ENCODE measurements at regions not wholly inside any gene's neighbourhood (a gene's known extent, or its start where the extent isn't known, plus 50 kb on each side); places are given as distances from the start of the nearest gene placed in this dataset.

DNA sequence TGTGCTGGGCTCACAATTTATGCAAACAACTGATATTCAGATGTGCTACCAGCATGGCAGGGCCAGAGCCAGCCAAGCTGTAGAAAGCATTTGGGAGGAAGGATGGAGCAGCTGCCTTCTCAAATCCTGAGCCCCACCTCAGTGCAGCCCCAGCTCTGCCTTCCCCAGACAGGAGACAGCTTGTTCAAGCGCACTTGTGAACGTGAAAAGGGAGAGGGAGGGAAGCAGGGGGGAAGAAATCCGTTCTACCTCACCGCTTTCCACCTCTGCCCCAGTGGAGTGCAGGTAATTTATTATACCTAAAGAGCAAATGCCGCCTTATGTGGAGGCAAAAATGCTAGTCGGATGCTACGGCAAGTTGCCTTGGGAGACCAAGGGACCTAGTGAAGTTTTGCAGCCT is 66.0 kb upstream of the SLC14A2 start:
- intact Hi-C loops (cut with micrococcal nuclease): no loop called here
- no peak overlapping the region for H2AFZ ChIP-seq (ENCODE audit: low read depth, low read length)
- H3K4me2 ChIP-seq (ENCODE audit: insufficient read depth, low read length): no peak overlapping the region
- BruUV-seq (replicated peaks): no TSS peak
- no peak overlapping the region for H3K27ac ChIP-seq (ENCODE audit: insufficient read depth, low read depth, low read length)
- no peak for DNase-seq (ENCODE audit: low read depth, low spot score)
- no peak overlapping the region for H3K4me3 ChIP-seq (replicated peaks in 1 of 3; ENCODE audit: insufficient read depth in 1 of 3, low read depth in 1 of 3, low read length in 3 of 3)
- ChIA-PET CTCF (no interaction called here), POLR2A (no interaction called here)
- dilution Hi-C loops (cut with MboI; ENCODE audit: extremely low pct_ligation_motif_present, low sequenced_read_pairs): no loop called here
- H3K27me3 ChIP-seq (ENCODE audit: control insufficient read depth in 2 of 2, insufficient read depth in 2 of 2, low read length in 2 of 2): no peaks in the 10 kb centered on the region
- no peaks in the 10 kb centered on the region for H3K9me3 ChIP-seq (replicated peaks; ENCODE audit: control insufficient read depth, insufficient read depth, low read length)
- H3K9ac ChIP-seq (replicated peaks; ENCODE audit: extremely low read depth, insufficient read depth, low read length): no peak overlapping the region
- H3K4me1 ChIP-seq (ENCODE audit: control insufficient read depth, extremely low read depth, insufficient read depth, low read length): no peaks in the 10 kb centered on the region
- TF ChIP-seq, protein P1, sequence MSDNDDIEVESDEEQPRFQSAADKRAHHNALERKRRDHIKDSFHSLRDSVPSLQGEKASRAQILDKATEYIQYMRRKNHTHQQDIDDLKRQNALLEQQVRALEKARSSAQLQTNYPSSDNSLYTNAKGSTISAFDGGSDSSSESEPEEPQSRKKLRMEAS (IDR thresholded peaks at IDR 0.05; ENCODE audit: insufficient read depth, insufficient read length): no peak
- TF ChIP-seq POLR2A (IDR thresholded peaks at IDR 0.05; ENCODE audit: low read depth, low read length): no peak
- H3K79me2 ChIP-seq (ENCODE audit: control insufficient read depth, insufficient read depth, low read length): no peaks in the 10 kb centered on the region
- FAIRE-seq: no peak
- H3K9me1 ChIP-seq (replicated peaks; ENCODE audit: control insufficient read depth, extremely low read depth, insufficient read depth, low read length): no peaks in the 10 kb centered on the region
- H4K20me1 ChIP-seq (replicated peaks; ENCODE audit: control insufficient read depth, extremely low read depth, insufficient read depth, low read length): no peaks in the 10 kb centered on the region
- H3K36me3 ChIP-seq (ENCODE audit: control insufficient read depth in 2 of 2, extremely low read depth in 1 of 2, insufficient read depth in 2 of 2, low read length in 2 of 2): no peaks in the 10 kb centered on the region

DNA sequence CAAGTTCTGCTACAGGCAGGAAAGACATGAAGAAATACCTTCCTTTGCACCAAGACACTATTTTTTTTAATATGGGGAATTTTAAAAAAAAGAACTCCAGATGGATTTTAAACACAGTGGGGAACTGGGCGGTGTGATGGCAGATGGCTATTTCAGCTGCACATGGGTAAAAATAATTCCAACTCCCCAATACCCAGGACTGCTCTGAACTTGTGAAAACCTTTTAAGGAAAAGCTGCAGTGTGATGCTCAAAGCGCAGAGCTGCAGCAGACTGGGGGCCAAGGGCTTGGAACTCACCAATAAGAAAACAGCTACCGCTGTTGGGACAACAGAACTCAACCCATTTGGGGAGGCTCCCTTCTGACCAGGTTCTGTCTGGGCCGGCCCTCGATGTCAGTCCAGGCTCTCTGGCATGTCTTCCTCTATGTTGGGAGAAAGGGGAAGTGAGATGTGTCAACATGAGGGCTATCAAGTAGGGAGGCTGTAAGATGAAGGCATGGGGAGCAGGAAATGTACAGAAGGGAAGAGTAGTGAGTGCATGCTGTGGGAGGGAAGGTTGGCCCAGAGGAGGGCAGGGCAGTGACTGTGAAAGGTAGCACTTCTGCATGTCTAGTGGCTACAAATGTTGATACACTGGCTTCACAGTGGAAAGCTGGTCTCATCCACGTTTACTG is 64.0 kb upstream of the SLC14A2 start:
- H3K4me2 ChIP-seq (ENCODE audit: insufficient read depth, low read length): no peak overlapping the region
- no peaks in the 10 kb centered on the region for H3K27me3 ChIP-seq (ENCODE audit: control insufficient read depth in 2 of 2, insufficient read depth in 2 of 2, low read length in 2 of 2)
- no peak overlapping the region for H3K4me3 ChIP-seq (replicated peaks in 1 of 3; ENCODE audit: insufficient read depth in 1 of 3, low read depth in 1 of 3, low read length in 3 of 3)
- dilution Hi-C loops (cut with MboI; ENCODE audit: extremely low pct_ligation_motif_present, low sequenced_read_pairs): no loop called here
- ChIA-PET POLR2A (no interaction called here), CTCF (no interaction called here)
- BruUV-seq (replicated peaks): no TSS peak
- intact Hi-C loops (cut with micrococcal nuclease): no loop called here
- H4K20me1 ChIP-seq (replicated peaks; ENCODE audit: control insufficient read depth, extremely low read depth, insufficient read depth, low read length): no peaks in the 10 kb centered on the region
- H3K36me3 ChIP-seq (ENCODE audit: control insufficient read depth in 2 of 2, extremely low read depth in 1 of 2, insufficient read depth in 2 of 2, low read length in 2 of 2): no peaks in the 10 kb centered on the region
- no peak overlapping the region for H2AFZ ChIP-seq (ENCODE audit: low read depth, low read length)
- no peaks in the 10 kb centered on the region for H3K79me2 ChIP-seq (ENCODE audit: control insufficient read depth, insufficient read depth, low read length)
- no peak for TF ChIP-seq JUN (IDR thresholded peaks at IDR 0.05; ENCODE audit: borderline replicate concordance, insufficient read depth, insufficient read length, low read depth)
- TF ChIP-seq EZH2 (IDR thresholded peaks at IDR 0.05; ENCODE audit: borderline replicate concordance, low read depth, low read length, severe bottlenecking): no peak
- TF ChIP-seq POLR2A (IDR thresholded peaks at IDR 0.05; ENCODE audit: low read depth, low read length): no peak
- no peak for TF ChIP-seq GATA2 (IDR thresholded peaks at IDR 0.05; ENCODE audit: insufficient read depth, insufficient read length, low read depth, low read length)
- no peak for TF ChIP-seq MYC (IDR thresholded peaks at IDR 0.05; ENCODE audit: low read depth, low read length)
- no peak for TF ChIP-seq FOS (IDR thresholded peaks at IDR 0.05; ENCODE audit: borderline replicate concordance, insufficient read depth, low read length)
- TF ChIP-seq, protein P1 (IDR thresholded peaks at IDR 0.05; ENCODE audit: insufficient read depth, insufficient read length): no peak
- TF ChIP-seq, protein P2, sequence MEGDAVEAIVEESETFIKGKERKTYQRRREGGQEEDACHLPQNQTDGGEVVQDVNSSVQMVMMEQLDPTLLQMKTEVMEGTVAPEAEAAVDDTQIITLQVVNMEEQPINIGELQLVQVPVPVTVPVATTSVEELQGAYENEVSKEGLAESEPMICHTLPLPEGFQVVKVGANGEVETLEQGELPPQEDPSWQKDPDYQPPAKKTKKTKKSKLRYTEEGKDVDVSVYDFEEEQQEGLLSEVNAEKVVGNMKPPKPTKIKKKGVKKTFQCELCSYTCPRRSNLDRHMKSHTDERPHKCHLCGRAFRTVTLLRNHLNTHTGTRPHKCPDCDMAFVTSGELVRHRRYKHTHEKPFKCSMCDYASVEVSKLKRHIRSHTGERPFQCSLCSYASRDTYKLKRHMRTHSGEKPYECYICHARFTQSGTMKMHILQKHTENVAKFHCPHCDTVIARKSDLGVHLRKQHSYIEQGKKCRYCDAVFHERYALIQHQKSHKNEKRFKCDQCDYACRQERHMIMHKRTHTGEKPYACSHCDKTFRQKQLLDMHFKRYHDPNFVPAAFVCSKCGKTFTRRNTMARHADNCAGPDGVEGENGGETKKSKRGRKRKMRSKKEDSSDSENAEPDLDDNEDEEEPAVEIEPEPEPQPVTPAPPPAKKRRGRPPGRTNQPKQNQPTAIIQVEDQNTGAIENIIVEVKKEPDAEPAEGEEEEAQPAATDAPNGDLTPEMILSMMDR (IDR thresholded peaks at IDR 0.05; ENCODE audit: extremely low read depth in 1 of 2, insufficient read depth in 1 of 2, low read depth in 1 of 2, low read length in 2 of 2): no peak
- no peak for TF ChIP-seq POLR2AphosphoS5 (IDR thresholded peaks at IDR 0.05; ENCODE audit: insufficient read depth, low read depth, low read length)
- DNase-seq (ENCODE audit: low read depth, low spot score): no peak
- no peak overlapping the region for H3K9ac ChIP-seq (replicated peaks; ENCODE audit: extremely low read depth, insufficient read depth, low read length)
- no peaks in the 10 kb centered on the region for H3K9me3 ChIP-seq (replicated peaks; ENCODE audit: control insufficient read depth, insufficient read depth, low read length)
- H3K27ac ChIP-seq (ENCODE audit: insufficient read depth, low read depth, low read length): no peak overlapping the region
- no peak for FAIRE-seq
- no peaks in the 10 kb centered on the region for H3K9me1 ChIP-seq (replicated peaks; ENCODE audit: control insufficient read depth, extremely low read depth, insufficient read depth, low read length)
- no peaks in the 10 kb centered on the region for H3K4me1 ChIP-seq (ENCODE audit: control insufficient read depth, extremely low read depth, insufficient read depth, low read length)

Data from endothelial cell of umbilical vein (primary cell).